GM18868 (cell line): ENCODE measurements at regions not wholly inside any gene's neighbourhood (a gene's known extent, or its start where the extent isn't known, plus 50 kb on each side); places are given as distances from the start of the nearest gene placed in this dataset.

Source experiments
- ATAC-seq: cut with Tn5 transposase; IDR thresholded peaks from one replicate; pipeline ENCODE4 v1.9.1; 2021; ENCODE audit warnings: mild to moderate bottlenecking, moderate library complexity; ENCODE audit not compliant: unreplicated experiment

- no peak for ATAC-seq
These were observed 243.7 kb upstream of the LRIG1 start for GRCh38 chr3:66744521-66744920.

- ATAC-seq = no peak
These were observed 244.2 kb upstream of the LRIG1 start for GRCh38 chr3:66744986-66745385.

GRCh38 chr3:66747261-66747660 lies 246.4 kb upstream of the LRIG1 start:
- ATAC-seq = no peak

GRCh38 chr3:66747696-66748095 lies 246.9 kb upstream of the LRIG1 start:
- no peak for ATAC-seq

- ATAC-seq = no peak
These were observed 247.5 kb upstream of the LRIG1 start for GRCh38 chr3:66748175-66748876.

- no peak for ATAC-seq
These were observed 246.3 kb upstream of the KBTBD8 start for GRCh38 chr3:66751842-66752241.

- no peak for ATAC-seq
These were observed 244.4 kb upstream of the KBTBD8 start for GRCh38 chr3:66753670-66754069.

- no peak for ATAC-seq
These were observed 243.5 kb upstream of the KBTBD8 start for GRCh38 chr3:66754613-66755012.

- ATAC-seq = no peak
These were observed 242.2 kb upstream of the KBTBD8 start for GRCh38 chr3:66755924-66756323.

GRCh38 chr3:66756468-66757036 lies 241.6 kb upstream of the KBTBD8 start:
- ATAC-seq = no peak

GRCh38 chr3:66761093-66761780 lies 236.9 kb upstream of the KBTBD8 start:
- no peak for ATAC-seq

GRCh38 chr3:66762916-66763693 lies 235.0 kb upstream of the KBTBD8 start:
- no peak for ATAC-seq

- no peak for ATAC-seq
These were observed 220.0 kb upstream of the KBTBD8 start for GRCh38 chr3:66778107-66778506.

- no peak for ATAC-seq
These were observed 219.3 kb upstream of the KBTBD8 start for GRCh38 chr3:66778777-66779176.

- no peak for ATAC-seq
These were observed 212.8 kb upstream of the KBTBD8 start for GRCh38 chr3:66785191-66785909.

GRCh38 chr3:66789580-66790237 lies 208.4 kb upstream of the KBTBD8 start:
- no peak for ATAC-seq

- ATAC-seq = no peak
These were observed 206.0 kb upstream of the KBTBD8 start for GRCh38 chr3:66792086-66792485.

- no peak for ATAC-seq
These were observed 202.7 kb upstream of the KBTBD8 start for GRCh38 chr3:66795365-66795764.

GRCh38 chr3:66796343-66796742 lies 201.8 kb upstream of the KBTBD8 start:
- no peak for ATAC-seq

GRCh38 chr3:66797889-66798560 lies 200.1 kb upstream of the KBTBD8 start:
- no peak for ATAC-seq
